H9 (cell line): ENCODE measurements at regions not wholly inside any gene's neighbourhood (a gene's known extent, or its start where the extent isn't known, plus 50 kb on each side); places are given as distances from the start of the nearest gene placed in this dataset.

Experiments
- DNase-seq: peaks from one replicate; pipeline ENCODE4 v3.0.0-alpha.2; 2017
- H2AFZ ChIP-seq: one replicate; pipeline ENCODE4 v1.6.1; 2013; ENCODE audit warnings: mild to moderate bottlenecking, low read length, control low read depth, moderate library complexity
- H2AK5ac ChIP-seq: 2 replicates; pipeline ENCODE4 v1.6.1; 2013; ENCODE audit warnings: low read length, control low read depth, mixed read lengths; ENCODE audit not compliant: insufficient read length
- H2BK120ac ChIP-seq: one replicate; pipeline ENCODE4 v1.6.1; 2013; ENCODE audit warnings: low read depth, mild to moderate bottlenecking, low read length, control low read depth, inconsistent platforms; ENCODE audit not compliant: poor library complexity, severe bottlenecking
- H2BK12ac ChIP-seq: 2 replicates; pipeline ENCODE4 v1.6.1; 2013; ENCODE audit warnings: low read length, control low read depth, mixed read lengths, low read depth; ENCODE audit not compliant: insufficient read length
- H2BK15ac ChIP-seq: 2 replicates; pipeline ENCODE4 v1.6.1; 2013; ENCODE audit warnings: low read depth, low read length, control low read depth
- H2BK20ac ChIP-seq: one replicate; pipeline ENCODE4 v1.6.1; 2013; ENCODE audit warnings: low read depth, mild to moderate bottlenecking, low read length, control low read depth, inconsistent platforms; ENCODE audit not compliant: poor library complexity, severe bottlenecking
- H2BK5ac ChIP-seq: 2 replicates; pipeline ENCODE4 v1.6.1; 2013; ENCODE audit warnings: low read length, control low read depth, mixed read lengths; ENCODE audit not compliant: insufficient read length
- H3K14ac ChIP-seq: 2 replicates; pipeline ENCODE4 v1.6.1; 2013; ENCODE audit warnings: low read length, control low read depth; ENCODE audit not compliant: insufficient read depth
- H3K18ac ChIP-seq: 2 replicates; pipeline ENCODE4 v1.6.1; 2013; ENCODE audit warnings: low read depth, mild to moderate bottlenecking, mixed read lengths, low read length, control low read depth; ENCODE audit not compliant: insufficient read length
- H3K23ac ChIP-seq: 2 replicates; pipeline ENCODE4 v1.6.1; 2013; ENCODE audit warnings: low read length, control low read depth, mixed read lengths, low read depth; ENCODE audit not compliant: insufficient read length
- H3K23me2 ChIP-seq: 2 replicates; pipeline ENCODE4 v1.6.1; 2013; ENCODE audit warnings: low read depth, mild to moderate bottlenecking, mixed read lengths, low read length, control low read depth; ENCODE audit not compliant: insufficient read length, poor library complexity, severe bottlenecking
- H3K27ac ChIP-seq: 2 replicates; pipeline ENCODE4 v1.5.1; 2013; ENCODE audit warnings: low read length, control low read depth, mixed read lengths, low read depth; ENCODE audit not compliant: insufficient read length
- H3K27me3 ChIP-seq: 2 replicates; pipeline ENCODE4 v1.6.1; 2013; ENCODE audit warnings: low read length, control low read depth, inconsistent platforms; ENCODE audit not compliant: insufficient read depth
- H3K4ac ChIP-seq: 2 replicates; pipeline ENCODE4 v1.6.1; 2013; ENCODE audit warnings: low read depth, mild to moderate bottlenecking, control low read depth, inconsistent platforms, low read length, moderate library complexity
- H3K4me1 ChIP-seq: 2 replicates; pipeline ENCODE4 v1.6.1; 2013; ENCODE audit warnings: low read length, control low read depth, inconsistent platforms; ENCODE audit not compliant: insufficient read depth
- H3K4me2 ChIP-seq: 2 replicates; pipeline ENCODE4 v1.6.1; 2013; ENCODE audit warnings: low read length, control low read depth, mixed read lengths; ENCODE audit not compliant: insufficient read length, insufficient read depth
- H3K56ac ChIP-seq: 2 replicates; pipeline ENCODE4 v1.6.1; 2013; ENCODE audit warnings: low read depth, mild to moderate bottlenecking, mixed read lengths, low read length, control low read depth; ENCODE audit not compliant: insufficient read length
- H3K79me1 ChIP-seq: 2 replicates; pipeline ENCODE4 v1.6.1; 2013; ENCODE audit warnings: low read depth, mild to moderate bottlenecking, moderate library complexity, low read length, control low read depth, inconsistent platforms; ENCODE audit not compliant: insufficient read depth, poor library complexity, severe bottlenecking
- H3K79me2 ChIP-seq: 2 replicates; pipeline ENCODE4 v1.6.1; 2013; ENCODE audit warnings: low read length, control low read depth, inconsistent platforms; ENCODE audit not compliant: insufficient read depth
- H3K9ac ChIP-seq: 2 replicates; pipeline ENCODE4 v1.6.1; 2013; ENCODE audit warnings: low read length, control low read depth, mixed read lengths; ENCODE audit not compliant: insufficient read length; ENCODE audit errors: extremely low read depth
- H3K9me3 ChIP-seq: one replicate; pipeline ENCODE4 v1.6.1; 2013; ENCODE audit warnings: low read depth, low read length, inconsistent platforms; ENCODE audit not compliant: control insufficient read depth
- H3T11ph ChIP-seq: one replicate; pipeline ENCODE4 v1.6.1; 2013; ENCODE audit warnings: mild to moderate bottlenecking, low read length, control low read depth, inconsistent platforms
- H4K20me1 ChIP-seq: one replicate; pipeline ENCODE4 v1.6.1; 2013; ENCODE audit not compliant: control insufficient read depth, insufficient read length, insufficient read depth
- H4K5ac ChIP-seq: 2 replicates; pipeline ENCODE4 v1.6.1; 2013; ENCODE audit warnings: low read depth, mild to moderate bottlenecking, mixed read lengths, low read length, control low read depth; ENCODE audit not compliant: insufficient read length
- H4K8ac ChIP-seq: replicated peaks from 2 replicates; pipeline ENCODE4 v1.6.1; 2013; ENCODE audit warnings: low read length, control low read depth, mixed read lengths, low read depth; ENCODE audit not compliant: insufficient read length
- H4K91ac ChIP-seq: 2 replicates; pipeline ENCODE4 v1.6.1; 2013; ENCODE audit warnings: low read depth, mild to moderate bottlenecking, moderate library complexity, mixed read lengths, low read length, control low read depth; ENCODE audit not compliant: insufficient read length
- H3K27ac Mint-ChIP-seq, 3 experiments: 2 replicates in 2 of 3; 3 replicates in 1 of 3; pipeline ENCODE4 v1.8.0; 2020 to 2021; ENCODE audit warnings: mixed read lengths in 3 of 3, mild to moderate bottlenecking in 1 of 3, moderate library complexity in 1 of 3
- H3K27me3 Mint-ChIP-seq: 2 replicates; pipeline ENCODE4 v1.8.0; 2021; ENCODE audit warnings: low read depth, mild to moderate bottlenecking, moderate library complexity, mixed read lengths
- H3K36me3 Mint-ChIP-seq, 3 experiments: 2 replicates in 2 of 3; 3 replicates in 1 of 3; pipeline ENCODE4 v1.8.0; 2020 to 2021; ENCODE audit warnings: low read depth in 3 of 3, mixed read lengths in 3 of 3; ENCODE audit not compliant: insufficient read depth in 1 of 3
- H3K4me1 Mint-ChIP-seq, 2 experiments: 2 replicates each; pipeline ENCODE4 v1.8.0; 2020; ENCODE audit warnings: mixed read lengths in 2 of 2
- H3K4me3 Mint-ChIP-seq, 2 experiments: 2 replicates in 1 of 2; 3 replicates in 1 of 2; pipeline ENCODE4 v1.8.0; 2020 to 2021; ENCODE audit warnings: mild to moderate bottlenecking in 2 of 2, mixed read lengths in 2 of 2, moderate library complexity in 1 of 2
- H3K9me3 Mint-ChIP-seq, 2 experiments: 2 replicates in 1 of 2; 3 replicates in 1 of 2; pipeline ENCODE4 v1.8.0; 2020; ENCODE audit warnings: mild to moderate bottlenecking in 2 of 2, mixed read lengths in 2 of 2, moderate library complexity in 1 of 2
- TF ChIP-seq, protein P1 (sequence below): fragments of 200-600 bp; sonication (generic); conservative IDR thresholded peaks from 3 replicates; pipeline ENCODE4 v1.8.0; 2021; ENCODE audit warnings: antibody characterized with exemption, mild to moderate bottlenecking

DNA sequence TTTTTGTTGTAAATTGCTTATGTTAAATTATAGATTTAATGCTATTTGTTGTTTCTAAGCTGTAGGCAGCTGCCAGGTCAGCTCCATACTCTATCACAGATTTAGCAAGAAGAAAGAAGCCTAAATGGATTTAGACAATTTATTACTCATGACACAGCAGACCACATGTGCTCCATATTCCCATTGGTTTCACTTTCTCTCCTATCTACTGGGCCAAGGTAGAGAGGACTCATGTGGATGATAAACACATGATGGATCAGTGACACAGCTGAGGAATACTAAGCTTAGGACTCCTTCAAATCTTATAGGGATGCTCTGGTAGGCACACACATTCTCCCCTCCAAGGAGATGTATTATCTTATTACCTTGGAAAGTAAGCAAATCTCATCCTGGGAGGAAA is 553.0 kb upstream of the ADGRB3 start:
- Histone ChIP-seq H3K4me2 (no peak overlapping the region), H3T11ph (no peak overlapping the region), H3K27ac (no peak overlapping the region), H4K5ac (no peak overlapping the region), H3K23me2 (no peaks in the 10 kb centered on the region), H2BK12ac (no peak overlapping the region), H3K27me3 (no peaks in the 10 kb centered on the region), H3K23ac (no peak overlapping the region), H3K79me2 (no peaks in the 10 kb centered on the region), H3K9ac (no peak overlapping the region), H4K20me1 (no peaks in the 10 kb centered on the region), H3K4me1 (no peaks in the 10 kb centered on the region), H3K18ac (no peak overlapping the region), H2AK5ac (no peak overlapping the region), H2BK20ac (no peak overlapping the region), H3K56ac (no peak overlapping the region), H2BK120ac (no peak overlapping the region), H4K8ac (no peak overlapping the region), H2BK15ac (no peak overlapping the region), H2AFZ (no peak overlapping the region), H3K9me3 (no peaks in the 10 kb centered on the region), H4K91ac (no peak overlapping the region), H3K4ac (no peak overlapping the region), H3K79me1 (no peaks in the 10 kb centered on the region), H3K14ac (no peak overlapping the region), H2BK5ac (no peak overlapping the region)
- H3K4me1 Mint-ChIP-seq, result no peaks in the 10 kb centered on the region
- peaks cover 12 to 17% of the 10 kb centered on the region in 2 experiments for H3K9me3 Mint-ChIP-seq
- peaks cover 8 to 20% (median 11%) of the 10 kb centered on the region in 3 experiments for H3K36me3 Mint-ChIP-seq
- no peak overlapping the region for H3K27ac Mint-ChIP-seq
- no peak for DNase-seq
- H3K4me3 Mint-ChIP-seq, result no peak overlapping the region
- H3K27me3 Mint-ChIP-seq, result no peaks in the 10 kb centered on the region
- TF ChIP-seq, protein P1, sequence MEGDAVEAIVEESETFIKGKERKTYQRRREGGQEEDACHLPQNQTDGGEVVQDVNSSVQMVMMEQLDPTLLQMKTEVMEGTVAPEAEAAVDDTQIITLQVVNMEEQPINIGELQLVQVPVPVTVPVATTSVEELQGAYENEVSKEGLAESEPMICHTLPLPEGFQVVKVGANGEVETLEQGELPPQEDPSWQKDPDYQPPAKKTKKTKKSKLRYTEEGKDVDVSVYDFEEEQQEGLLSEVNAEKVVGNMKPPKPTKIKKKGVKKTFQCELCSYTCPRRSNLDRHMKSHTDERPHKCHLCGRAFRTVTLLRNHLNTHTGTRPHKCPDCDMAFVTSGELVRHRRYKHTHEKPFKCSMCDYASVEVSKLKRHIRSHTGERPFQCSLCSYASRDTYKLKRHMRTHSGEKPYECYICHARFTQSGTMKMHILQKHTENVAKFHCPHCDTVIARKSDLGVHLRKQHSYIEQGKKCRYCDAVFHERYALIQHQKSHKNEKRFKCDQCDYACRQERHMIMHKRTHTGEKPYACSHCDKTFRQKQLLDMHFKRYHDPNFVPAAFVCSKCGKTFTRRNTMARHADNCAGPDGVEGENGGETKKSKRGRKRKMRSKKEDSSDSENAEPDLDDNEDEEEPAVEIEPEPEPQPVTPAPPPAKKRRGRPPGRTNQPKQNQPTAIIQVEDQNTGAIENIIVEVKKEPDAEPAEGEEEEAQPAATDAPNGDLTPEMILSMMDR, result no peak
